ENCODE measurements at regions not wholly inside any gene's neighbourhood (a gene's known extent, or its start where the extent isn't known, plus 50 kb on each side); places are given as distances from the start of the nearest gene placed in this dataset.
A peak's percentile ranks its signal among the peaks of the same experiment; 100 is the strongest.

GRCh38 chr16:80274576-80275191 is 266.1 kb upstream of the DYNLRB2 start:
- TF ChIP-seq CTCF (IDR thresholded peaks at IDR 0.05; ENCODE audit: insufficient read depth, low read depth, low read length), result no peak
- H3K27me3 ChIP-seq (ENCODE audit: control insufficient read depth, insufficient read depth, low read length), result no peaks in the 10 kb centered on the region
- DNase-seq (ENCODE audit: low read depth), result peak; percentile 48
- H3K36me3 ChIP-seq (ENCODE audit: control insufficient read depth, insufficient read depth, low read length), result no peaks in the 10 kb centered on the region
- ChIA-PET CTCF (interaction anchor here (0.5 to 1.5 kb wide), 4 partner anchors 9 to 124 kb away, joined by 3 to 4 read pairs (median 4); no protein-coding TSS in a partner anchor), POLR2A (interaction anchor here (0.6 kb wide), 1 partner anchor 24 kb away, joined by 31 read pairs; no protein-coding TSS in a partner anchor)
- H3K4me3 ChIP-seq (ENCODE audit: low read depth, low read length), result no peak overlapping the region

GRCh38 chr16:80273635-80274538 is 266.9 kb upstream of the DYNLRB2 start:
- Histone ChIP-seq H3K36me3 (ENCODE audit: control insufficient read depth, insufficient read depth, low read length) (no peaks in the 10 kb centered on the region), H3K4me3 (ENCODE audit: low read depth, low read length) (no peak overlapping the region), H3K27me3 (ENCODE audit: control insufficient read depth, insufficient read depth, low read length) (no peaks in the 10 kb centered on the region)
- peak; percentile 39 for DNase-seq (ENCODE audit: low read depth)
- ChIA-PET CTCF (interaction anchor here (0.6 to 1.5 kb wide), 5 partner anchors 8 to 123 kb away, joined by 3 to 4 read pairs (median 3); no protein-coding TSS in a partner anchor), POLR2A (interaction anchor here (0.6 kb wide), 1 partner anchor 23 kb away, joined by 31 read pairs; no protein-coding TSS in a partner anchor)
- no peak for TF ChIP-seq CTCF (IDR thresholded peaks at IDR 0.05; ENCODE audit: insufficient read depth, low read depth, low read length)

- CTCF ChIA-PET, result interaction anchor here (1.0 to 1.5 kb wide), 5 partner anchors 9 to 181 kb away, joined by 3 to 9 read pairs (median 3); no protein-coding TSS in a partner anchor
These were observed 275.0 kb upstream of the DYNLRB2 start for GRCh38 chr16:80265624-80266306.

GRCh38 chr16:80263848-80264694 is 276.7 kb upstream of the DYNLRB2 start:
- CTCF ChIA-PET, result interaction anchor here (0.6 to 1.0 kb wide), 2 partner anchors 9 to 11 kb away, joined by 3 to 4 read pairs; no protein-coding TSS in a partner anchor
- no peak for TF ChIP-seq CTCF (IDR thresholded peaks at IDR 0.05; ENCODE audit: insufficient read depth, low read depth, low read length)
- Histone ChIP-seq H3K27me3 (ENCODE audit: control insufficient read depth, insufficient read depth, low read length) (no peaks in the 10 kb centered on the region), H3K4me3 (ENCODE audit: low read depth, low read length) (no peak overlapping the region), H3K36me3 (ENCODE audit: control insufficient read depth, insufficient read depth, low read length) (no peaks in the 10 kb centered on the region)
- DNase-seq (ENCODE audit: low read depth), result no peak
- POLR2A ChIA-PET, result no interaction called here

More at GRCh38 chr16:80265624-80266306, 275.0 kb upstream of the DYNLRB2 start:
- no peak for TF ChIP-seq CTCF (IDR thresholded peaks at IDR 0.05; ENCODE audit: insufficient read depth, low read depth, low read length)
- Histone ChIP-seq H3K27me3 (ENCODE audit: control insufficient read depth, insufficient read depth, low read length) (no peaks in the 10 kb centered on the region), H3K4me3 (ENCODE audit: low read depth, low read length) (no peak overlapping the region), H3K36me3 (ENCODE audit: control insufficient read depth, insufficient read depth, low read length) (no peaks in the 10 kb centered on the region)
- POLR2A ChIA-PET, result no interaction called here
- no peak for DNase-seq (ENCODE audit: low read depth)

All from BJ (cell line).